ENCODE measurements at regions not wholly inside any gene's neighbourhood (a gene's known extent, or its start where the extent isn't known, plus 50 kb on each side); places are given as distances from the start of the nearest gene placed in this dataset.

GRCh38 chr6:8969747-8970146 is 534.4 kb upstream of the SLC35B3 start:
- no peak overlapping the region for H3K4me3 ChIP-seq (ENCODE audit: low read length)
- peaks cover 6% of the 10 kb centered on the region; the same call in 1 of the 2 replicates for H3K9me3 ChIP-seq (ENCODE audit: insufficient read depth, low read depth, low read length)
- no peaks in the 10 kb centered on the region for H3K4me1 ChIP-seq (ENCODE audit: insufficient read depth, low read length)
- no peak overlapping the region for H3K9ac ChIP-seq (ENCODE audit: low read depth, low read length)
- H3K27ac ChIP-seq (ENCODE audit: low read length), result no peak overlapping the region
- H3K27me3 ChIP-seq (ENCODE audit: insufficient read depth, low read length), result no peaks in the 10 kb centered on the region
- H3K36me3 ChIP-seq (ENCODE audit: insufficient read depth, low read depth, low read length), result no peaks in the 10 kb centered on the region

- Histone ChIP-seq H3K9ac (ENCODE audit: low read depth, low read length) (no peak overlapping the region), H3K27me3 (ENCODE audit: insufficient read depth, low read length) (no peaks in the 10 kb centered on the region), H3K27ac (ENCODE audit: low read length) (no peak overlapping the region), H3K9me3 (ENCODE audit: insufficient read depth, low read depth, low read length) (no peaks in the 10 kb centered on the region), H3K4me3 (ENCODE audit: low read length) (no peak overlapping the region), H3K36me3 (ENCODE audit: insufficient read depth, low read depth, low read length) (no peaks in the 10 kb centered on the region), H3K4me1 (ENCODE audit: insufficient read depth, low read length) (no peaks in the 10 kb centered on the region)
Measured at GRCh38 chr6:8958894-8959511, 523.7 kb upstream of the SLC35B3 start.

DNA sequence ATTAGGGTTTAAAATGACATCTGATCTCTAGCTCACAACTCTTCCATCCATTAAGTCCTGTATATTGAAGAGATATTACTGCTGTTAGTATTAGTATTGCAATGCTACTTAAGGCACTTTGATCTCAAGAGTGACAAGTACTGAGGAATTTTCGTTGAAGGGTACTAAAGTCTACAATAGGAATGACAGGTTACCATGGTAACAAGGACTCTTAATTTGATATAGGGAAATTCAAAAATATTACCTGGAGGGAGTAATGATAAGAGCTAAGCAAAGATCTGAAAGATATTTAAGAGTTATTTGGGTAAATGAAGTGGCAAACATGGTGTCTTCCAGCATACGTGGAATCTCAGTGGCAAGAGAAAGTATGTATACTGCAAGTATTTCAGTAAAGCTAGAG is 518.0 kb upstream of the SLC35B3 start:
- Histone ChIP-seq H3K9ac (ENCODE audit: low read depth, low read length) (no peak overlapping the region), H3K4me3 (ENCODE audit: low read length) (no peak overlapping the region), H3K4me1 (ENCODE audit: insufficient read depth, low read length) (no peaks in the 10 kb centered on the region; the same call in 1 of the 2 replicates), H3K9me3 (ENCODE audit: insufficient read depth, low read depth, low read length) (no peaks in the 10 kb centered on the region), H3K27ac (ENCODE audit: low read length) (no peak overlapping the region), H3K36me3 (ENCODE audit: insufficient read depth, low read depth, low read length) (no peaks in the 10 kb centered on the region), H3K27me3 (ENCODE audit: insufficient read depth, low read length) (no peaks in the 10 kb centered on the region)

- Histone ChIP-seq H3K9me3 (ENCODE audit: insufficient read depth, low read depth, low read length) (no peaks in the 10 kb centered on the region), H3K9ac (ENCODE audit: low read depth, low read length) (no peak overlapping the region), H3K27me3 (ENCODE audit: insufficient read depth, low read length) (no peaks in the 10 kb centered on the region), H3K4me3 (ENCODE audit: low read length) (no peak overlapping the region), H3K36me3 (ENCODE audit: insufficient read depth, low read depth, low read length) (no peaks in the 10 kb centered on the region), H3K4me1 (ENCODE audit: insufficient read depth, low read length) (no peaks in the 10 kb centered on the region; the same call in 1 of the 2 replicates), H3K27ac (ENCODE audit: low read length) (no peak overlapping the region)
Measured at GRCh38 chr6:8948733-8949132, 513.4 kb upstream of the SLC35B3 start.

DNA sequence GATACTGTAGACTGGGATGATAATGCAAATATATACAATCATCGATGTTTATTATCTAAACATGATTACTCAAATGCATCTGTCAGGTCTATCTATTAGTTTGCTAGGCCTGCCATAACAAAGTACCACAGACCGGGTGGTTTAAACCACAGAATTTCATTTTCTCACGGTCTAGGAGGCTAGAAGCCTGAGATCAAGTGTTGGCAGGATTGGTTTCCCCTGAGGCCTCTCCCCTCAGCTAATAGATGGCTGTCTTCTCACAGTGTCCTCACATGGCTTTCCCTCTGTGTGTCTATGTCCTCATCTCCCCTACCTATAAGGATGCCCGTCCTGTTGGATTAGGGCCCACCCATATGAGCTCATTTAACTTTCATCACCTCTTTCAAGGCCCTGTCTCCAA is 512.6 kb upstream of the SLC35B3 start:
- no peak overlapping the region for H3K9ac ChIP-seq (ENCODE audit: low read depth, low read length)
- H3K9me3 ChIP-seq (ENCODE audit: insufficient read depth, low read depth, low read length), result no peaks in the 10 kb centered on the region
- H3K27ac ChIP-seq (ENCODE audit: low read length), result no peak overlapping the region
- no peak overlapping the region for H3K4me3 ChIP-seq (ENCODE audit: low read length)
- H3K4me1 ChIP-seq (ENCODE audit: insufficient read depth, low read length), result no peaks in the 10 kb centered on the region; the same call in 1 of the 2 replicates
- H3K27me3 ChIP-seq (ENCODE audit: insufficient read depth, low read length), result no peaks in the 10 kb centered on the region
- H3K36me3 ChIP-seq (ENCODE audit: insufficient read depth, low read depth, low read length), result no peaks in the 10 kb centered on the region

GRCh38 chr6:8944548-8944947 is 509.2 kb upstream of the SLC35B3 start:
- Histone ChIP-seq H3K4me3 (ENCODE audit: low read length) (no peak overlapping the region), H3K27me3 (ENCODE audit: insufficient read depth, low read length) (no peaks in the 10 kb centered on the region), H3K9me3 (ENCODE audit: insufficient read depth, low read depth, low read length) (no peaks in the 10 kb centered on the region), H3K36me3 (ENCODE audit: insufficient read depth, low read depth, low read length) (no peaks in the 10 kb centered on the region), H3K9ac (ENCODE audit: low read depth, low read length) (no peak overlapping the region), H3K27ac (ENCODE audit: low read length) (no peak overlapping the region), H3K4me1 (ENCODE audit: insufficient read depth, low read length) (no peaks in the 10 kb centered on the region; the same call in 1 of the 2 replicates)

DNA sequence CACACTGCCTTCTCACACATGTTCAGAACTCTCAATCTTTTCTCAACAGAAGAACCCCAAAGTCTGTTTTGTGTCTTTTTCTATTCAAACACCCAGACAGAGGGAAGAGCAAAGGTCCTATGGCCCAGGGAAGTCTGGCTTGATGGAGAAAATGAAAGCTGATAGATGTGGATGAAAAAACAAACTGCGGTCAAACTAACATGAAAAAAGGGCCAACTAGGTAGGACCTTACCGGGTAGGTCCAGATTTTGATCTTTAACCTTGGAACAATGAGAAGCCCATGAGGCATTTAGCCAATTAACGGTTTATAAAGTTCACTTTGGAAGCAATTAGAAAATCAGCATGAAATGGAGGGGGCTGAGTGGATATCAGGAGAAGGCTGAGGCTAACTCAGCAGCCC is 507.7 kb upstream of the SLC35B3 start:
- no peak overlapping the region for H3K4me3 ChIP-seq (ENCODE audit: low read length)
- no peaks in the 10 kb centered on the region for H3K36me3 ChIP-seq (ENCODE audit: insufficient read depth, low read depth, low read length)
- no peaks in the 10 kb centered on the region for H3K27me3 ChIP-seq (ENCODE audit: insufficient read depth, low read length)
- H3K27ac ChIP-seq (ENCODE audit: low read length), result no peak overlapping the region
- H3K9me3 ChIP-seq (ENCODE audit: insufficient read depth, low read depth, low read length), result no peaks in the 10 kb centered on the region
- no peaks in the 10 kb centered on the region; the same call in 1 of the 2 replicates for H3K4me1 ChIP-seq (ENCODE audit: insufficient read depth, low read length)
- no peak overlapping the region for H3K9ac ChIP-seq (ENCODE audit: low read depth, low read length)

DNA sequence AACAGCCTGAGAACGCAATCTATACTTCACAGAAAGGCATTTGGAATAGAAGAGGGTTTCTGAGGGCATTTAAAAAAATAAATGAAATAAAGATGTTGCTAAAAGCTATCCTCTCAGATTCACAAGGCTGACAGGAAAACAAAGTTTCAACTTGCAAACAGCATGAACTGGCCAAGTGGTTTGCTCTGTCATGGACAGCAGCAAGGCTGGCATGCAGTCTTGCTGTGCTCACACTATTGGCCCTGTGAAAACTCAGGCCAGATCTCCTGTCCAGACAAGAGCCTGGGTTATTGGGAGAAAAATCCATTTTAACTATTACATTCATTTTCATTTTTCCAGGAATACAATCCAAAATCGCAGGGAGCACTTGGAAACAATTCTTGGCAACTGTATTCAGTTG is 506.2 kb upstream of the SLC35B3 start:
- Histone ChIP-seq H3K36me3 (ENCODE audit: insufficient read depth, low read depth, low read length) (no peaks in the 10 kb centered on the region), H3K4me3 (ENCODE audit: low read length) (no peak overlapping the region), H3K27ac (ENCODE audit: low read length) (no peak overlapping the region), H3K9ac (ENCODE audit: low read depth, low read length) (no peak overlapping the region), H3K4me1 (ENCODE audit: insufficient read depth, low read length) (no peaks in the 10 kb centered on the region; the same call in 1 of the 2 replicates), H3K27me3 (ENCODE audit: insufficient read depth, low read length) (no peaks in the 10 kb centered on the region), H3K9me3 (ENCODE audit: insufficient read depth, low read depth, low read length) (no peaks in the 10 kb centered on the region)

DNA sequence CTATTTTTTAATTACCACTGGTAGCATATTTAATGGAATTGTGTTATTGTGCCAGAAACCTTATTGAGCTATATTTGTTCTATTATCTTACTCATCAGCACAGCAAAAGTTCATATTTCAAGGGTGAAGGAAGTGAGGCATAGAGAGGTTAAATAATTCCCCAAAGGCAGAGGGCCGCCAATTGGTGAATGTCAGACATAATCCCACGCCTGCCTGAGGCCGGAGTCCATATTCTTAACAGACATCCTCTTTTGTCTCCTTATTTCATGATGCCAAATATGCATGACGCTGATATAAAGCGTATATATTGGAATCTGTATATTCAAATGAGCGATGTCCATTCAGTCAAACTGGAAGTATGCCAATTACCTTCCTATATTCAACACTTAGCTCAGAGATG is 505.0 kb upstream of the SLC35B3 start:
- H3K27ac ChIP-seq (ENCODE audit: low read length), result no peak overlapping the region
- no peak overlapping the region for H3K4me3 ChIP-seq (ENCODE audit: low read length)
- H3K27me3 ChIP-seq (ENCODE audit: insufficient read depth, low read length), result no peaks in the 10 kb centered on the region
- no peaks in the 10 kb centered on the region; the same call in 1 of the 2 replicates for H3K4me1 ChIP-seq (ENCODE audit: insufficient read depth, low read length)
- H3K36me3 ChIP-seq (ENCODE audit: insufficient read depth, low read depth, low read length), result no peaks in the 10 kb centered on the region
- no peaks in the 10 kb centered on the region for H3K9me3 ChIP-seq (ENCODE audit: insufficient read depth, low read depth, low read length)
- H3K9ac ChIP-seq (ENCODE audit: low read depth, low read length), result no peak overlapping the region

DNA sequence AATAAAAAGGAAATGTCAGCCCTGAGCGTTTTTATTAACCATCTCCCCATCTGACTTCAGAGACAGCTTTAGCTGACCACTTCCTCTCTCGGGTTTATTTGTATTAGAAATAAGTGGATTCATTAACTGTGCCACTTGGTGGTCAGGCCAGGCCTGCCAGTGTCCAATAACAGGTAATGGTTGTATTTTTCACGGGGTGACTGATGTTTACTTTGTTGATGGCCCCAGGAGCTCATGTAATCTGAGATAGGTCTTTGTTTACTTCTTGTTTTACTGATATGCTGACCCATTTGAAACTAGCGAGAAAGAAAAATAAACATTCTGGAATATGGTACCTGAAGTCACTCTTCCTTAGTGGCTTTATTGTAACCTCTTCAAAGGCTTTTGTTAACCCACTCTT is 504.3 kb upstream of the SLC35B3 start:
- H3K27me3 ChIP-seq (ENCODE audit: insufficient read depth, low read length), result no peaks in the 10 kb centered on the region
- no peaks in the 10 kb centered on the region for H3K36me3 ChIP-seq (ENCODE audit: insufficient read depth, low read depth, low read length)
- H3K9ac ChIP-seq (ENCODE audit: low read depth, low read length), result no peak overlapping the region
- no peak overlapping the region for H3K27ac ChIP-seq (ENCODE audit: low read length)
- no peaks in the 10 kb centered on the region; the same call in 1 of the 2 replicates for H3K4me1 ChIP-seq (ENCODE audit: insufficient read depth, low read length)
- H3K4me3 ChIP-seq (ENCODE audit: low read length), result no peak overlapping the region
- no peaks in the 10 kb centered on the region for H3K9me3 ChIP-seq (ENCODE audit: insufficient read depth, low read depth, low read length)

- no peaks in the 10 kb centered on the region for H3K4me1 ChIP-seq (ENCODE audit: insufficient read depth, low read length)
- no peaks in the 10 kb centered on the region for H3K36me3 ChIP-seq (ENCODE audit: insufficient read depth, low read depth, low read length)
- H3K9me3 ChIP-seq (ENCODE audit: insufficient read depth, low read depth, low read length), result no peaks in the 10 kb centered on the region
- H3K4me3 ChIP-seq (ENCODE audit: low read length), result no peak overlapping the region
- no peaks in the 10 kb centered on the region for H3K27me3 ChIP-seq (ENCODE audit: insufficient read depth, low read length)
- H3K9ac ChIP-seq (ENCODE audit: low read depth, low read length), result no peak overlapping the region
- no peak overlapping the region for H3K27ac ChIP-seq (ENCODE audit: low read length)
Measured at GRCh38 chr6:8934318-8934717, 499.0 kb upstream of the SLC35B3 start.

DNA sequence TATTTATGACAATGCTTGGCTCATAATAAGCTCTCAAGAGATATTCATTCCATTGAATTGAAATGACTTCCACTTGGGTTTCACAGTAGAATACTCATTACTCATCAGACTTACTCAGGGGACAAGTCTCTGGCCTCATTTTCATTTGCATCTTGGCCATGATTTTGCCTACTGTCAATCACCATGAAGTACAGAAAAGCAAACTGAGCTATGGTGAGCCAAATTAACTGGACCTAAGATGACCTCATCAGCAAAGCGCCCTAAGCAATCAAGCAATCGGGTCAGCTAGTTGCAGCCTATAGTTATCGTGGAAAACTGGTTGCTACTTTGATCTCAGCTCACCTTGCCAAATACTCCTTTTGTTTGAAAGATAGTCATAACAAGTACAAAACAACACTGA is 494.7 kb upstream of the SLC35B3 start:
- no peaks in the 10 kb centered on the region for H3K36me3 ChIP-seq (ENCODE audit: insufficient read depth, low read depth, low read length)
- H3K4me1 ChIP-seq (ENCODE audit: insufficient read depth, low read length), result no peaks in the 10 kb centered on the region
- no peak overlapping the region for H3K4me3 ChIP-seq (ENCODE audit: low read length)
- no peaks in the 10 kb centered on the region for H3K9me3 ChIP-seq (ENCODE audit: insufficient read depth, low read depth, low read length)
- no peaks in the 10 kb centered on the region for H3K27me3 ChIP-seq (ENCODE audit: insufficient read depth, low read length)
- no peak overlapping the region for H3K9ac ChIP-seq (ENCODE audit: low read depth, low read length)
- no peak overlapping the region for H3K27ac ChIP-seq (ENCODE audit: low read length)
